Right renal pelvis (tissue), 4 donors: ENCODE measurements at regions not wholly inside any gene's neighbourhood (a gene's known extent, or its start where the extent isn't known, plus 50 kb on each side); places are given as distances from the start of the nearest gene placed in this dataset.

Experiments
- DNase-seq, 4 donors: peaks; one replicate each; pipeline ENCODE4 v3.0.0-alpha.2; 2013; ENCODE audit warnings: low read depth in 4 of 4, low spot score in 3 of 4, missing footprints in 1 of 4

GRCh38 chr6:8277769-8278168 is 157.6 kb downstream of the SLC35B3 start:
- no peak for DNase-seq

GRCh38 chr6:8276148-8276547 is 159.2 kb downstream of the SLC35B3 start:
- no peak for DNase-seq

GRCh38 chr6:8275667-8276066 is 159.7 kb downstream of the SLC35B3 start:
- no peak for DNase-seq

GRCh38 chr6:8274226-8274625 is 161.1 kb downstream of the SLC35B3 start:
- no peak for DNase-seq

- DNase-seq: no peak
These were observed 165.4 kb downstream of the SLC35B3 start for GRCh38 chr6:8269872-8270454.

GRCh38 chr6:8269094-8269493 is 166.3 kb downstream of the SLC35B3 start:
- DNase-seq: no peak

- no peak for DNase-seq
These were observed 166.3 kb upstream of the EEF1E1 start for GRCh38 chr6:8268606-8269005.

GRCh38 chr6:8268156-8268555 is 165.8 kb upstream of the EEF1E1 start:
- no peak for DNase-seq

- DNase-seq: no peak
These were observed 158.3 kb upstream of the EEF1E1 start for GRCh38 chr6:8260610-8261009.

- DNase-seq: no peak
These were observed 144.1 kb upstream of the EEF1E1 start for GRCh38 chr6:8246403-8246802.

GRCh38 chr6:8245726-8246125 is 143.4 kb upstream of the EEF1E1 start:
- DNase-seq: no peak

- no peak for DNase-seq
These were observed 141.1 kb upstream of the EEF1E1 start for GRCh38 chr6:8243475-8243874.

GRCh38 chr6:8242885-8243284 is 140.5 kb upstream of the EEF1E1 start:
- no peak for DNase-seq

- DNase-seq: no peak
These were observed 138.0 kb upstream of the EEF1E1 start for GRCh38 chr6:8240301-8240700.

- no peak for DNase-seq
These were observed 136.7 kb upstream of the EEF1E1 start for GRCh38 chr6:8238773-8239683.

- DNase-seq: no peak
These were observed 135.3 kb upstream of the EEF1E1 start for GRCh38 chr6:8237668-8238067.

- DNase-seq: no peak
These were observed 134.6 kb upstream of the EEF1E1 start for GRCh38 chr6:8236956-8237355.

GRCh38 chr6:8234321-8234720 is 132.0 kb upstream of the EEF1E1 start:
- no peak for DNase-seq

GRCh38 chr6:8231956-8232355 is 129.6 kb upstream of the EEF1E1 start:
- DNase-seq: no peak

- DNase-seq: peak in 1 of 4 donors; percentile 43
These were observed 127.8 kb upstream of the EEF1E1 start for GRCh38 chr6:8229915-8230756.

GRCh38 chr6:8225113-8225512 is 122.8 kb upstream of the EEF1E1 start:
- DNase-seq: no peak
